ENCODE measurements at regions not wholly inside any gene's neighbourhood (a gene's known extent, or its start where the extent isn't known, plus 50 kb on each side); places are given as distances from the start of the nearest gene placed in this dataset.

- TF ChIP-seq CTCF (IDR thresholded peaks at IDR 0.05), result no peak
- no peak for TF ChIP-seq EZH2 (IDR thresholded peaks at IDR 0.05)
- TF ChIP-seq EZH2phosphoT487 (IDR thresholded peaks at IDR 0.05), result no peak
Observed at GRCh38 chr3:63090656-63091055, 187.5 kb upstream of the SYNPR start.

Measured in neural progenitor cell (in vitro differentiated cells).